Hematopoietic multipotent progenitor cell (in vitro differentiated cells): ENCODE measurements at regions not wholly inside any gene's neighbourhood (a gene's known extent, or its start where the extent isn't known, plus 50 kb on each side); places are given as distances from the start of the nearest gene placed in this dataset.

Source experiments
- DNase-seq, 3 donors: peaks; one replicate each; pipeline ENCODE4 v3.0.0-alpha.2; 2011 to 2015; ENCODE audit warnings: low read depth in 2 of 3, low spot score in 2 of 3

DNA sequence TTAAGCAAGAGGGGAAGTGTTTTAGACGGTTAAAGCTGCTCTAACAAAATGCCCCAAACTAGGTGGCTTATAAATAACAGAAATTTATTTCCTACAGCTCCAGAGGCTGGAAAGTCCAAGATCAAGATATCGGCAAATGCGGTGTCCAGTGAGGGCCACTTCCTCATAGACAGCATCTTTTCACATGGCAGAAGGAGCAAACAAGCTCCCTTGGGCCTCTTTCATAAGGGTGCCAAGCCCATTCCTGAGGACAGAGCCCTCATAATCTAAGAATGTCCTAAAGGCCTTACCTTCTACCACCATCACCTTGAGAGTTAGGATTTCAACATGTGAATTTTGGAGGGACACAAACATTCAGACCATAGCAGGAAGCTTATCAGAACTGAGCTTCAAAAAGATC, 57.3 kb upstream of the PPP1CB start:
- DNase-seq: no peak

DNA sequence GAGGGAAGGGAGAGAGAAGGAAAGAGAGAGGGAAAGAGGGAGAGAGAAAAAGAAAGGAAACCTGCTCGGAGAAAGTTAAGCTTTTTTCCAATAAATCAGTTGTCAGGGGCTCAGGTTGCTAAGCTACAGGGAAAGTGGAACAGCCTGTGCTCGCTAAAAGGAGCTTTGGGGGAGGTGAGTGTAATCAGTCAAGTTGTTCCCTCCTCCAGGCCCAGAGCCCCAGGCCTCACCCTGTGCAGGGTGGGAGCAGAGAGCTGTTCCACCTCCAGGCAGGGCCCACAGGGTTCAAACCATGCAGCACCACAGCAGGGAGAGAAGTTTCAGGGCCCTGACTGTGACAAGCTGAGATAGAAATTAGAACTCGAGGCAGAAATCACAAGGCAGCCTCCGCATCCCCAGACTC, 56.4 kb upstream of the PPP1CB start:
- DNase-seq: peak in 1 of 3 donors; percentile 14

DNA sequence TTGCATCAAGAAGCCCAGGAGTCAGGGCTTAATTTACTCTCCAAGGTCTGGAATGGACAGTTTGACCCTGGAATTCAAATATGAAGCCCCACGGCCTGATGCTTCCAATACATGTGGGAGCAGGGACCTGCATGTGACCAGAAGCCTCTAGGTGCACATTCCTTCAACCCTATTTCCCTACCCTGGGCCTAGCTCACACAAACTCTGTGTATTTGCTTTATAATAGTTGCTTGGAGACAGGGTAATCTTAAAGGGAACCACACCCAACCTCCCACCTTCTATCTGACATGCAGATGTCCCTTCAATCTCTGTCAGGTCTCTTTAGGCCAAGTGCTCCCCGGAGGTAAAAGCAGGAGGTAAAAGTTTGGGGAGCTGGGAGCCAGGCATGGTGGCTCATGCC, 55.4 kb upstream of the PPP1CB start:
- DNase-seq: no peak

DNA sequence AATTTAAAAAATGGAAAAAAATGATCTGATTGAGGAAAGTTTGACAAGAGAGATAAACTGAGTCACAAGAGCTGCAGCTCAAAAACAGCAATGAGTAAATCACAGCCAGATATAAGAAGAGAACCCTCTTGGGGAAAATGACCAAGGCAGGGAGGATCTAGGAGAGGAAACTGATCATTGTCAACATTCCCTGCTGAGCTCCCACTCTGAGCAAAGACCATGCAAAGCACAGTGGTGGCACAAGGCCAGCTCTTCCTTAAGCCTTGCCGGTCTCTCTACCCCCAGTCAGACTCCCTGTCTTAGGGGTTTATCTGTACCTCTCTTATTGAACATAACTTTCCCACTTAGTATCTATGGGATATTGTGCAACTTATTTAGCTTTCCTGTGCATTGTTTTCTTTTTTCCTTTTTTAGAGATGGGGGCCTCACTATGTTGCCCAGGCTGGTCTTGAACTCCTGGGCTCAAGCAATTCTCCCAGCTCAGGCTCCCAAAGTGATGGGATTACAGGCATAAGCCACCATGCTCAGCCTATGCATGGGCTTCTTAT, 54.0 kb upstream of the PPP1CB start:
- no peak for DNase-seq

DNA sequence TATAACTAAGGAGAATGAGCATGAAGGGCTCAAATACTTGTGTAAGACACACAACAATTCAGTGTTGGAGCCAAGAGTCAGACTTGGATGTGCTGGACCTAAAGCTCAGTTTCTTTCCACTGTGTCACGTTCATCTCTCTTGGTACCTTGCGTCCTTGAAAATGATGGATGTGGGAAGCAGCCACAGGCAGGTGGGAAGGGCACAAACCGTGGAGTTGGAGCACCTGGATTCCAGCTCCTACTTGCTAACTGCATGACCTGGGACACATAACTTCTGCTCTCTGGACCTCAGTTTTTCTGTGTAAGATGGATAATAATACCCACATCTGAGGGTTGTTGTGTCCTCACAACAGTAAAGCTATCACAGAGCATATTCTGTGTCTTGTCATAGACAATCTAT, 53.1 kb upstream of the PPP1CB start:
- no peak for DNase-seq
